Lung (tissue), 11 donors: ENCODE measurements at regions not wholly inside any gene's neighbourhood (a gene's known extent, or its start where the extent isn't known, plus 50 kb on each side); places are given as distances from the start of the nearest gene placed in this dataset.

ENCODE experiments used
- ATAC-seq: fragments of 200-7000 bp; cut with Tn5 transposase; one replicate; pipeline ENCODE4 v1.9.1; 2020; ENCODE audit warnings: moderate number of reproducible peaks; ENCODE audit not compliant: insufficient read depth, low FRiP score
- DNase-seq, 3 donors: peaks; one replicate each; pipeline ENCODE4 v3.0.0-alpha.2; 2013 to 2017
- H3K27ac ChIP-seq, 2 donors: one replicate each; pipeline ENCODE4 v1.5.1; 2013; ENCODE audit warnings: mild to moderate bottlenecking in 2 of 2, moderate library complexity in 2 of 2, control low read depth in 1 of 2, inconsistent platforms in 1 of 2, low read depth in 1 of 2, low read length in 1 of 2
- H3K27me3 ChIP-seq, 3 donors: one replicate each; pipeline ENCODE4 v1.5.1; 2013; ENCODE audit warnings: low read length in 2 of 3; ENCODE audit not compliant: control insufficient read depth in 3 of 3, insufficient read depth in 3 of 3
- H3K36me3 ChIP-seq, 4 donors: one replicate each; pipeline ENCODE4 v1.5.1; 2013; ENCODE audit warnings: low read length in 4 of 4, mild to moderate bottlenecking in 1 of 4, moderate library complexity in 1 of 4; ENCODE audit not compliant: control insufficient read depth in 4 of 4, insufficient read depth in 4 of 4
- H3K4me1 ChIP-seq, 5 donors: one replicate each; pipeline ENCODE4 v1.5.1; 2013; ENCODE audit warnings: low read length in 5 of 5, mild to moderate bottlenecking in 2 of 5, moderate library complexity in 1 of 5; ENCODE audit not compliant: control insufficient read depth in 5 of 5, insufficient read depth in 5 of 5
- H3K4me3 ChIP-seq: one replicate; pipeline ENCODE4 v1.5.1; 2013; ENCODE audit warnings: mild to moderate bottlenecking, control low read depth, moderate library complexity
- H3K9ac ChIP-seq, 2 donors: one replicate each; pipeline ENCODE4 v1.5.1; 2013; ENCODE audit warnings: low read length in 2 of 2, control low read depth in 1 of 2; ENCODE audit not compliant: insufficient read depth in 1 of 2
- H3K9me3 ChIP-seq, 4 donors: one replicate each; pipeline ENCODE4 v1.5.1; 2013; ENCODE audit warnings: low read length in 3 of 4, mild to moderate bottlenecking in 1 of 4, moderate library complexity in 1 of 4; ENCODE audit not compliant: control insufficient read depth in 4 of 4, insufficient read depth in 3 of 4
- CTCF ChIP-seq: IDR thresholded peaks from 2 replicates; pipeline ENCODE4 v1.5.1; 2012; ENCODE audit warnings: mild to moderate bottlenecking; ENCODE audit errors: control extremely low read depth, extremely low read depth
- WGBS, 2 donors: extraction: QIAGEN DNeasy Blood & Tissue Kit; methylation state at CpG; one replicate each; pipeline ENCODE4 v1.1.7; 2013; 5-methylcytosine and 5-hydroxymethylcytosine counted together
- donor health status: control.
- donor health status: control.
- donor health status: Bipolar disorder and iron deficiency.
- donor health status: healthy.
- donor health status: DM: yes; HTN: yes; CAD: no.

- ATAC-seq = no peak
- TF ChIP-seq CTCF = no peak
Measured at GRCh38 chr1:87759421-87760087, 430.9 kb downstream of the LMO4 start.

GRCh38 chr1:87760155-87760554 lies 431.5 kb downstream of the LMO4 start:
- Histone ChIP-seq H3K4me1 (peaks cover 0 to 12% (median 2%) of the 10 kb centered on the region in 5 donors), H3K36me3 (no peaks in the 10 kb centered on the region), H3K27me3 (no peaks in the 10 kb centered on the region), H3K9me3 (no peaks in the 10 kb centered on the region), H3K27ac (no peak overlapping the region), H3K9ac (no peak overlapping the region), H3K4me3 (no peak overlapping the region)
- no peak for TF ChIP-seq CTCF
- no peak for ATAC-seq
- no peak for DNase-seq
- WGBS, 2 donors = 76 to 80% methylated on average over 2 of the region's 2 CpGs

More at GRCh38 chr1:87759421-87760087, 430.9 kb downstream of the LMO4 start:
- Histone ChIP-seq H3K27ac (no peak overlapping the region), H3K9ac (no peak overlapping the region), H3K36me3 (no peaks in the 10 kb centered on the region), H3K9me3 (no peaks in the 10 kb centered on the region), H3K4me3 (no peak overlapping the region), H3K4me1 (peaks cover 0 to 12% (median 2%) of the 10 kb centered on the region in 5 donors), H3K27me3 (no peaks in the 10 kb centered on the region)
- no peak for DNase-seq
- WGBS, 2 donors = 43 to 62% methylated on average over 4 of the region's 4 CpGs

- Histone ChIP-seq H3K4me1 (peaks cover 0 to 12% (median 4%) of the 10 kb centered on the region in 5 donors), H3K27ac (no peak overlapping the region), H3K27me3 (no peaks in the 10 kb centered on the region), H3K9me3 (no peaks in the 10 kb centered on the region), H3K36me3 (no peaks in the 10 kb centered on the region), H3K4me3 (no peak overlapping the region), H3K9ac (no peak overlapping the region)
- ATAC-seq (no peak), DNase-seq (no peak)
- no peak for TF ChIP-seq CTCF
- WGBS, 2 donors = 90 to 95% methylated on average over 1 of the region's 1 CpG
Measured at GRCh38 chr1:87760654-87761053, 432.0 kb downstream of the LMO4 start.

GRCh38 chr1:87763483-87763882 lies 434.8 kb downstream of the LMO4 start:
- Histone ChIP-seq H3K9me3 (no peaks in the 10 kb centered on the region), H3K9ac (no peak overlapping the region), H3K4me3 (no peak overlapping the region), H3K27ac (no peak overlapping the region), H3K36me3 (no peaks in the 10 kb centered on the region), H3K4me1 (peaks cover 0 to 4% (median 0%) of the 10 kb centered on the region in 5 donors), H3K27me3 (no peaks in the 10 kb centered on the region)
- no peak for DNase-seq
- no peak for TF ChIP-seq CTCF
- no peak for ATAC-seq
- WGBS, 2 donors = 33 to 35% methylated on average over 1 of the region's 1 CpG
